GM12872 (cell line): ENCODE measurements at regions not wholly inside any gene's neighbourhood (a gene's known extent, or its start where the extent isn't known, plus 50 kb on each side); places are given as distances from the start of the nearest gene placed in this dataset.

Experiments used
- TF ChIP-seq, protein P1 (sequence below): IDR thresholded peaks from 3 replicates; pipeline ENCODE4 v1.5.1; 2011; ENCODE audit warnings: low read depth, mild to moderate bottlenecking, low read length, moderate library complexity; ENCODE audit not compliant: insufficient read depth

DNA sequence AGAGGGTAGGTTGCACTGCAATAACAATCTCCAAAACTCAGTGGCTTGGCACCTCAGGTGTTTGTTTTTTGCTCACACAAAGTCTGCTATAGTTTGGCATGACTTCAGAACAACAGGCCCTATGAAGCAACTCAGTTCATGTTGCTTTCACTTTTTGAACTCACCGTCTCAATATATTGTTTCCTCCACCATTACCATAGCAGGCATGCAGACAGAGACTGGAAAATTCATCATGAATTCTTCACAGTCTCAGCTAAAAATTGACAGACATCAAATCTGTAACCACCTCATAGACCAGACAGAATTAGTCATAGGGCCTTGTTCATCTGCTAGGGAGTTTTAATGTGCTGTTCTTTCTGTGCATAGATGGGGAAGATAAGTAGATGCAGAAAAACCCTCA is 161.4 kb upstream of the POU1F1 start:
- TF ChIP-seq, protein P1, sequence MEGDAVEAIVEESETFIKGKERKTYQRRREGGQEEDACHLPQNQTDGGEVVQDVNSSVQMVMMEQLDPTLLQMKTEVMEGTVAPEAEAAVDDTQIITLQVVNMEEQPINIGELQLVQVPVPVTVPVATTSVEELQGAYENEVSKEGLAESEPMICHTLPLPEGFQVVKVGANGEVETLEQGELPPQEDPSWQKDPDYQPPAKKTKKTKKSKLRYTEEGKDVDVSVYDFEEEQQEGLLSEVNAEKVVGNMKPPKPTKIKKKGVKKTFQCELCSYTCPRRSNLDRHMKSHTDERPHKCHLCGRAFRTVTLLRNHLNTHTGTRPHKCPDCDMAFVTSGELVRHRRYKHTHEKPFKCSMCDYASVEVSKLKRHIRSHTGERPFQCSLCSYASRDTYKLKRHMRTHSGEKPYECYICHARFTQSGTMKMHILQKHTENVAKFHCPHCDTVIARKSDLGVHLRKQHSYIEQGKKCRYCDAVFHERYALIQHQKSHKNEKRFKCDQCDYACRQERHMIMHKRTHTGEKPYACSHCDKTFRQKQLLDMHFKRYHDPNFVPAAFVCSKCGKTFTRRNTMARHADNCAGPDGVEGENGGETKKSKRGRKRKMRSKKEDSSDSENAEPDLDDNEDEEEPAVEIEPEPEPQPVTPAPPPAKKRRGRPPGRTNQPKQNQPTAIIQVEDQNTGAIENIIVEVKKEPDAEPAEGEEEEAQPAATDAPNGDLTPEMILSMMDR, result no peak

DNA sequence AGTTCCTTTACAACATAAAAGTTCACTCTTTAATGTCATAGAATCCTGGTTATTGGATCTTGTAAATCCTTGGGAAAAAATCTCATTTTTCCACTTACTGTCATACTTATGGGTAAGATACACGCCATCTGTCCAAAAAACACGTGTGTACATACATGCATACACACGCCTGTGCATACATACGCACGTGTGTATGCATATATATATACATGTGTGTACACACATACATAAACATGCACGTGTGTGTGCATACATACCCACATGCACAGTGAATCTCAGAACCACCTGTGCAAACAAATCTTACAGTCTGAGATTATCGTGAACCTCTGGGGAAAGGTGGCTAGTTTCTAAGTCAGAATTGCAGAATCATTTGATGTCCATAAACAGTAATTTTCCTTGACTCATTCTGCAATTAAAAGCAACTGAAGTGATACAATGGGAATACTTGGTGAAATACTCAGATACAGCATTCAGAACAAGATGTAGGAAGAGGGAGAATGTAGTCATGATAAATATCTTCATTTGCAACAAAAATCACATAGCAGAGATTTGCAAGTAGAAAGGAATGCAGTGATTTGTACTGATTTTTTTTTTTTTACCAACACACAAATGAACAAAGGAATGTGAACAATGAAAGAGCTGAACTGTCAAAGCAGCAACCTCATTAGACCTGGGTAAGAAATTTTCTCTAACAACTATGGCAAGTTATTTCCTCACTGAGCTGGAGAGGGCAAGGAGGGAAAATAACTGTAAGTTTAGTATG is 160.6 kb upstream of the POU1F1 start:
- TF ChIP-seq, protein P1, result no peak

DNA sequence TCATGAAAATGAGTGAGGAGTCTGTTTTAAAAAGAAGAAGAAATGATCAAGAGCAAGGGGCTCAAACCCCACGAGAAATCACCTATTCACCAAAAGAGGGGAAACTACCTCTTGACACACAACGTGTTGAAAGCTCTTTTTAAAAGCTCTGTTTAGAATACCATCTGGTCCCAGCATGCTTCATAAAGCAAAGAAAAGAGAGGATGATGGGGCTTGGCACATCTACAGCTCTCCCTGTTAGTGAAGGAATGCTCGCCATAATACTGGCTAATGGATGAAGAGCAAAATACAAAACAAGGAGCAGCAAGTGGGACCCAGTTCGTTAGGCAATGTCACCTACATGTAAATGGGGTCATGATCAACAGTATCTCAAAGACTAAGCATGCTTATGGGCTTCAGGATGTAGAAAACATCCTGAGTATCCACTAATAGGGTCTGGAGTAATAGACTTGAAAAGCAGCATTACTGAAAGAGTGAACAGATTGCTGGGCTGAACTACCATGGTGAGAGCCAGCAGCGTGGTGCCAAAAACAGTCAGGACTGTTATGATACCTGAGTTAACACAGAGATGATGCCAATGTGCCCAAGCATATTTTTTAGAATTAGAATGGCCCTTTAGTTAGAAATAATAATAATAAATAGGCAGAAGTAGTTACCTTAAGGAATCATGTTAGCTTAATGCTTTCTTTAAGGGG is 159.7 kb upstream of the POU1F1 start:
- TF ChIP-seq, protein P1, result no peak

DNA sequence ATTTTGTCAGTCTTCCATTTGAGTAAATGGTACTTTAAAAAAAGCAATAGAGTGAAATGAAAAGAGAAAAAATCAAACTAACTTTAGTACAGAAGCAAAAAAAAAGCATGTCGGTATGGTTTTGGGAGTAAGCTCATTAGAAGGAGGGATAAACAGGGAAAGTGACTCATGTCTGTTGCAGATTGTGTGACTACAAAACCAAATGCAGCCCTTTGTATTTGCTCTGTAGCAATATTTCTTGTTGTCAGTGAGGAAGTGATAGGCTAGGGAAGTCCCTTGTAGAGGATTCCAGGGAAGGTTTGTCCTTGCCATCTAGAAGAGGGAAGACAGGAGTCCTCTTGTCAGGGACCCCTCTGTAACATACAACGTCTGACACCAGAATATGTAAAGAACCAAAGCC is 150.5 kb upstream of the POU1F1 start:
- TF ChIP-seq, protein P1, result no peak

DNA sequence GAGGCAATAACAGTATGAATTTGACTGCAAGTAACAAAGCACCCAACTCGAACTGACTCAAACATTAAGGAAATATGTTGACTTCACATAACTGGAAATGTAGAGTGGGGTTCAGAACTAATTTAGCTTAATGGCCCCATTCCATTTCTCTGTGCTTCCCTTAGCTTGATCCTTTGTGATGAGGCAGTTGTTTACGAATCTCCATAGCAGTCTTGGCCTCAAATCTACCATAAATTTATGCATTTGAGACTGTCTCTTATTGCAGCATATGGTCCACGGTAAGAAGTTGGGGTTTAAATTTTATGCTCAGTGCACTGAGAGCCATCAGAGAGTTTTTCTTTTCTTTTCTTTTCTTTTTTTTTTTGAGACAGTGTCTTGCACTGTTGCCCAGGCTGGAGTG is 148.7 kb upstream of the POU1F1 start:
- TF ChIP-seq, protein P1, result no peak

DNA sequence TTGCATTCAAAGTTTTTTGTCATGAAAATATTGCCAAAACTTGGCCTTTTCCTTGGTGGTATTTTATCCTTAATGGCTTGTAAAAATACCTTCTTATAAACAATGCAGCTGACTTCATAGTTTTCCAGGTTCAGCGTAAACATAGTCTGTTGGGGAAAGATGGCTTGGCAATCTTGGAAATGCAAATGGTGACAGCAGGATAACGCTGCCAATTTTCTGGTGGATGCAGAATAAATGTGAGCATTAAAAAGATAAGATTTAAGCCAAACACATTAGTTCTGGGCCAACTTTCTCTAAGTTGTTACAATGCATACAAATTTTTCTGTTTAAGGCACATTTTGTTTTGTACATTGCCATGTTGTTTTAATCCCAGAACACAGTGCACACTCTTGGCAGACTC is 147.0 kb upstream of the POU1F1 start:
- TF ChIP-seq, protein P1, result no peak

DNA sequence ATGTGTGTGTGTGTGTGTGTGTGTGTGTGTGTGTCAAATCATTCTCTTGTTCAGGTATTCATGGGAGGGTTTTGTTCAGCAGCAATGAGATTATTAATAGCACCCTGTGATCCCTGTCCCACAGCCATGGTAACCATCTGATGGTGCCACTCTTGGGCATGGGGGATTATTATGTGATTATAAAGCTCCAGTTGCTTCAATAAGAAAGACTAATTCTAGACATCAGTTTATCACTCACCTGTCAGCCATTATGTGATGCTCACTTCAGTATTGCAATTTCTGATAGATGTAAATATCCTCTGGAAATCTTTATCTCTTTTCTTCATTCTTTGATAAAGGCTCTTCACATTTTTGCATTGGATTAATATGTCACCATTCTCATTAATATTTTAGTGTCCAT is 145.9 kb upstream of the POU1F1 start:
- TF ChIP-seq, protein P1, result no peak
